Esophagus muscularis mucosa (tissue), 4 donors: ENCODE measurements at regions not wholly inside any gene's neighbourhood (a gene's known extent, or its start where the extent isn't known, plus 50 kb on each side); places are given as distances from the start of the nearest gene placed in this dataset.
A peak's percentile ranks its signal among the peaks of the same experiment; 100 is the strongest.

Experiments
- CTCF ChIP-seq, 3 experiments: fragments of 200-600 bp in 2 of 3; fragments of 450-650 bp in 1 of 3; sonication (generic) in 2 of 3; IDR thresholded peaks; one replicate each; pipeline ENCODE4 v1.5.1; 2017 to 2019; ENCODE audit warnings: antibody characterized with exemption in 3 of 3, mild to moderate bottlenecking in 2 of 3, moderate library complexity in 1 of 3
- EP300 ChIP-seq: sonication (generic); formaldehyde crosslinking; IDR thresholded peaks from one replicate; pipeline ENCODE4 v1.6.1; 2017; ENCODE audit warnings: antibody characterized with exemption
- POLR2A ChIP-seq: fragments of 450-650 bp; IDR thresholded peaks from one replicate; pipeline ENCODE4 v1.6.1; 2017; ENCODE audit warnings: antibody characterized with exemption, moderate library complexity, mild to moderate bottlenecking, low read depth
- POLR2AphosphoS5 ChIP-seq, 2 donors: sonication (generic); formaldehyde crosslinking; IDR thresholded peaks; one replicate each; pipeline ENCODE4 v1.6.1; 2017; ENCODE audit warnings: antibody characterized with exemption in 2 of 2

DNA sequence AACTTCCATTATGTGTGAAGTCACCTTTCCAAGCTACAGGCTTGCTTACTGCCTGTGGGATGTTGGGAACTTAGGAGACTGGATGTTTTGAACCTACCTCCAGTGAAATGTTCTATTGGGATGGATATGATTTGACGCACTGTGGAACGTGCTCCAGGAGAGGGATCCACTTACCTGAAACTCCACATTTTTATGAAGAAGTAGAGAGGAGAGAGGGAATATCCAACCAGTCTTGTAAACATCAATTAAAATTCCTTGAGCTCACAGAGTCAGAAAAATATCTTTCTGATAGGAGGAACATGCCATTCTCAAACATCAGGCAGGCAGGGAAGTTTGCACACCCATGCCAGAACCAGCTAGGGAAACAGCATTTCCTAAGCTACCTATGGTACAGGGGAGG is 91.1 kb upstream of the MAOA start:
- TF ChIP-seq POLR2A (no peak), CTCF (IDR thresholded peaks at IDR 0.05) (peak in 1 of 3 experiments; percentile 8), POLR2AphosphoS5 (IDR thresholded peaks at IDR 0.05) (no peak), EP300 (no peak)
